Gastroesophageal sphincter (tissue), 3 donors: ENCODE measurements at regions not wholly inside any gene's neighbourhood (a gene's known extent, or its start where the extent isn't known, plus 50 kb on each side); places are given as distances from the start of the nearest gene placed in this dataset.

ENCODE experiments used
- CTCF ChIP-seq, 4 experiments: fragments of 200-600 bp in 2 of 4; fragments of 450-650 bp in 2 of 4; sonication (generic) in 1 of 4; IDR thresholded peaks; one replicate each; pipeline ENCODE4 v1.5.1; 2017 to 2019; ENCODE audit warnings: antibody characterized with exemption in 4 of 4, mild to moderate bottlenecking in 2 of 4, moderate library complexity in 2 of 4
- EP300 ChIP-seq: sonication (generic); formaldehyde crosslinking; IDR thresholded peaks from one replicate; pipeline ENCODE4 v1.6.1; 2017; ENCODE audit warnings: antibody characterized with exemption, mild to moderate bottlenecking
- POLR2A ChIP-seq, 2 donors: fragments of 450-650 bp; IDR thresholded peaks; one replicate each; pipeline ENCODE4 v1.6.1; 2017; ENCODE audit warnings: antibody characterized with exemption in 2 of 2, mild to moderate bottlenecking in 2 of 2, moderate library complexity in 1 of 2

GRCh38 chr9:69984831-69985230 is 58.8 kb upstream of the MAMDC2 start:
- no peak for TF ChIP-seq POLR2A (IDR thresholded peaks at IDR 0.05)
- no peak for TF ChIP-seq CTCF (IDR thresholded peaks at IDR 0.05)
- TF ChIP-seq EP300: no peak
